ENCODE measurements at regions not wholly inside any gene's neighbourhood (a gene's known extent, or its start where the extent isn't known, plus 50 kb on each side); places are given as distances from the start of the nearest gene placed in this dataset.

DNA sequence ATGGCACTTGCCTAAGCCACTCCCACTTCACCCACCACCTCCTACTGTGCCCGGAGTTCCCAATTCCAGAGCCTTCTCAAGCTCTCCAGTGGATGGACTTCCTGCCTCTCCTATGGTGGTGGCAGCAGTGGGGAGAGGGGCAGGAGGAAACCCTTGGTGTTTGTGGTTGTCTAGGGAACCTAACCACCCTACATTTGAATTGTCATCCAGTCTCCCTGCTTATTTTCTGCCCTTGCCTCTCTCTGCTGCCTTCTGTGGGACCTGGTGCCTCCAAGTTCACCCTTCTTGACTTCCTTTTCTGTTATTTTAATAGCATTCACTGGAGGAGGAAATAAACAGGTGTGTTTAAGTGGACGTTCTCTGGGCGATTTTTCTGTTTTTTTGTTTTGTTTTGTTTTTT is 50.0 kb upstream of the HPCAL1 start:
- TF ChIP-seq CTCF (IDR thresholded peaks at IDR 0.05; ENCODE audit: low read depth, low read length): no peak
- H3K27me3 ChIP-seq (ENCODE audit: insufficient read depth, low read depth, severe bottlenecking): no peaks in the 10 kb centered on the region
- H3K4me3 ChIP-seq (ENCODE audit: low read depth, low read length): no peak overlapping the region
- peaks cover 10% of the 10 kb centered on the region for H3K9me3 ChIP-seq (ENCODE audit: severe bottlenecking)
- DNase-seq: no peak
- H3K27ac ChIP-seq: no peak overlapping the region
- H3K36me3 ChIP-seq: no peaks in the 10 kb centered on the region

Data from WERI-Rb-1 (cell line).